Choroid plexus epithelial cell (primary cell): ENCODE measurements at regions not wholly inside any gene's neighbourhood (a gene's known extent, or its start where the extent isn't known, plus 50 kb on each side); places are given as distances from the start of the nearest gene placed in this dataset.

Experiments
- DNase-seq: peaks from one replicate; pipeline ENCODE4 v3.0.0-alpha.2; 2010; ENCODE audit warnings: low read depth
- H3K4me3 ChIP-seq: 2 replicates; pipeline ENCODE4 v1.5.1; 2011; ENCODE audit warnings: low read depth, mild to moderate bottlenecking, control low read depth, low read length, moderate library complexity
- CTCF ChIP-seq: conservative IDR thresholded peaks from 2 replicates; pipeline ENCODE4 v1.5.1; 2011; ENCODE audit warnings: low read depth, mild to moderate bottlenecking, control low read depth, inconsistent platforms, low read length, moderate library complexity

- no peak for DNase-seq
- TF ChIP-seq CTCF = no peak
- no peak overlapping the region for H3K4me3 ChIP-seq
Measured at GRCh38 chr1:80825067-80825466, 975.7 kb upstream of the ADGRL2 start.

GRCh38 chr1:80818211-80818610 lies 982.5 kb upstream of the ADGRL2 start:
- no peak overlapping the region for H3K4me3 ChIP-seq
- no peak for DNase-seq
- no peak for TF ChIP-seq CTCF

- no peak overlapping the region for H3K4me3 ChIP-seq
- DNase-seq = no peak
- no peak for TF ChIP-seq CTCF
Measured at GRCh38 chr1:80807981-80808380, 992.8 kb upstream of the ADGRL2 start.

- TF ChIP-seq CTCF = no peak
- no peak overlapping the region for H3K4me3 ChIP-seq
- no peak for DNase-seq
Measured at GRCh38 chr1:80806431-80806830, 994.3 kb upstream of the ADGRL2 start.

GRCh38 chr1:80801695-80802094 lies 999.0 kb upstream of the ADGRL2 start:
- H3K4me3 ChIP-seq = no peak overlapping the region
- no peak for DNase-seq
- TF ChIP-seq CTCF = no peak

- no peak overlapping the region for H3K4me3 ChIP-seq
- no peak for TF ChIP-seq CTCF
- no peak for DNase-seq
Measured at GRCh38 chr1:80799457-80799856, 1001.3 kb upstream of the ADGRL2 start.

GRCh38 chr1:80779275-80779674 lies 1021.5 kb upstream of the ADGRL2 start:
- no peak for TF ChIP-seq CTCF
- no peak overlapping the region for H3K4me3 ChIP-seq
- DNase-seq = no peak
